ENCODE measurements at regions not wholly inside any gene's neighbourhood (a gene's known extent, or its start where the extent isn't known, plus 50 kb on each side); places are given as distances from the start of the nearest gene placed in this dataset.

DNA sequence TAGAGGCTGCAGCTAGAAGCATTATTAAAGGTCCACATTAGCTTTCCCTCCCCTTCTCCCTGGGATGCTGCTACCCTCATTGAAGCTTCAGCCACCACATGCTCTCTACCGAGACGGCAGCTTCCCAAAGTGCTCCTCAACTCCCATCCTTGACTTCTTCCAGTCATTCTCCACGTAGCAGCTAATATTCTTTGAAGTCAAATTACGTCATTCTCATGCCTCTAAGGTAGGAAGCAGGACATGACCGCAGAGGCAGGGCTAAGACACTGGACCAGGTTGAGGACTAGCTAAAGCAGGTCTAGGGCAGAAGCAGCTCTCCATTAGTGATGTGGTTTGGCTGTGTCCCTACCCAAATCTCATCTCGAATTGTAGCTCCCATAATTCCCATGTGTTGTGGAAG is 128.3 kb downstream of the SHOX start:
- TF ChIP-seq POLR2AphosphoS5 (IDR thresholded peaks at IDR 0.05) (no peak), EP300 (IDR thresholded peaks at IDR 0.05) (no peak)

Data from esophagus muscularis mucosa (tissue), 3 donors.